PC-9 (cell line): ENCODE measurements at regions not wholly inside any gene's neighbourhood (a gene's known extent, or its start where the extent isn't known, plus 50 kb on each side); places are given as distances from the start of the nearest gene placed in this dataset.

ENCODE experiments used
- CTCF ChIP-seq: fragments of 200-600 bp; sonication (generic); conservative IDR thresholded peaks from 2 replicates; pipeline ENCODE4 v1.6.1; 2017; ENCODE audit warnings: mixed run types, antibody characterized with exemption, mild to moderate bottlenecking, moderate library complexity
- EZH2 ChIP-seq: fragments of 200-600 bp; sonication (generic); IDR thresholded peaks from 2 replicates; pipeline ENCODE4 v1.8.0; 2017; ENCODE audit warnings: antibody characterized with exemption, low read depth

- TF ChIP-seq CTCF (no peak), EZH2 (no peak)
These were observed 148.3 kb downstream of the ATL2 start for GRCh38 chr2:38228753-38229152.
